ENCODE measurements at regions not wholly inside any gene's neighbourhood (a gene's known extent, or its start where the extent isn't known, plus 50 kb on each side); places are given as distances from the start of the nearest gene placed in this dataset.

DNA sequence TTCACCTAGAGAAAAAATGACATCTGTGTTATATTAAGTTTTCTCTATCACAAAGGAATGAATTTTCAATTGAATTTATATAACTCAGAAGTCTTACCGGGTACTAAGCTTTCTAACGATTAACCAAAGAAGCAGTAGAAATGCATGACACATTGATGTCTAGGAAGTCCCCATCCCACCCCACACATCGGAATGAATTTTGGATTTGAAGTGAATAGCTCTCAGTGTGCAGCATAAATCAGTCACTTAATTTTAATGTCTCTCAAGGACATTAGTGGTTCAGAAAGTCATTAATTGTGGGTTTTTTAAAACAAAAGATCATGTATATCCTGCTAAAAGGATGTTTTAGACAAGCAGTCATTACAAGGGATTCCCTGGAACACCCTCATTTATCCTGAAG, 141.4 kb upstream of the PIEZO2 start:
- TF ChIP-seq, protein P1, sequence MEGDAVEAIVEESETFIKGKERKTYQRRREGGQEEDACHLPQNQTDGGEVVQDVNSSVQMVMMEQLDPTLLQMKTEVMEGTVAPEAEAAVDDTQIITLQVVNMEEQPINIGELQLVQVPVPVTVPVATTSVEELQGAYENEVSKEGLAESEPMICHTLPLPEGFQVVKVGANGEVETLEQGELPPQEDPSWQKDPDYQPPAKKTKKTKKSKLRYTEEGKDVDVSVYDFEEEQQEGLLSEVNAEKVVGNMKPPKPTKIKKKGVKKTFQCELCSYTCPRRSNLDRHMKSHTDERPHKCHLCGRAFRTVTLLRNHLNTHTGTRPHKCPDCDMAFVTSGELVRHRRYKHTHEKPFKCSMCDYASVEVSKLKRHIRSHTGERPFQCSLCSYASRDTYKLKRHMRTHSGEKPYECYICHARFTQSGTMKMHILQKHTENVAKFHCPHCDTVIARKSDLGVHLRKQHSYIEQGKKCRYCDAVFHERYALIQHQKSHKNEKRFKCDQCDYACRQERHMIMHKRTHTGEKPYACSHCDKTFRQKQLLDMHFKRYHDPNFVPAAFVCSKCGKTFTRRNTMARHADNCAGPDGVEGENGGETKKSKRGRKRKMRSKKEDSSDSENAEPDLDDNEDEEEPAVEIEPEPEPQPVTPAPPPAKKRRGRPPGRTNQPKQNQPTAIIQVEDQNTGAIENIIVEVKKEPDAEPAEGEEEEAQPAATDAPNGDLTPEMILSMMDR (IDR thresholded peaks at IDR 0.05; ENCODE audit: low read depth, low read length), result no peak
- TF ChIP-seq EZH2phosphoT487 (IDR thresholded peaks at IDR 0.05; ENCODE audit: low read depth), result no peak

Data from OCI-LY3 (cell line).